ENCODE measurements at regions not wholly inside any gene's neighbourhood (a gene's known extent, or its start where the extent isn't known, plus 50 kb on each side); places are given as distances from the start of the nearest gene placed in this dataset.

DNA sequence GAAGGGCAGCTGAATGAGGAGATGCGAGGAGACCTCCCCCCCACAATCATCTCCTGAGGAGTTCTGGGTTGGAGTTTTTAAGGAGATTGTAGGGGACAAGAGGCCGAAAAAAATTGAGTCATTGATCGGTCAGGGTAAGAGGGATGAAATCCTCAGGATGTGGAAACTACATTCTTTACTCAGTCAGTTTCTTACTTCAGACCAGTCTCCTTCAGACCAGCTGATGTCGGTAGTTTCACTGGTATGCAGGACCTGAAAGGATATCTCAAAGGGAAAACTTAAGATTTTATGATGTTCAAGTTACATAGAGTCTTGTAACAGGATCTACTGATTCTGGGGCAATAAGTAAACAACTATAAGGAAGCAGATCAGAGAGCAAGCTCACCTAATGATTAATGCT is 51.7 kb upstream of the RFXAP start:
- TF ChIP-seq CTCF (IDR thresholded peaks at IDR 0.05; ENCODE audit: low read depth, low read length), result no peak
- no peak for TF ChIP-seq POLR2A (IDR thresholded peaks at IDR 0.05; ENCODE audit: extremely low read depth, insufficient read length)
- TF ChIP-seq MAX (IDR thresholded peaks at IDR 0.05; ENCODE audit: low read depth, low read length), result no peak
- no peak for TF ChIP-seq MYC (IDR thresholded peaks at IDR 0.05; ENCODE audit: low read depth, low read length)
